HG03558 (cell line): ENCODE measurements at regions not wholly inside any gene's neighbourhood (a gene's known extent, or its start where the extent isn't known, plus 50 kb on each side); places are given as distances from the start of the nearest gene placed in this dataset.
"Not testable (repeated sequence)": the region's sequence is repeated elsewhere in the genome, so short reads cannot be mapped to it uniquely, and the experiment has no call there.

ENCODE experiments used
- ATAC-seq: cut with Tn5 transposase; IDR thresholded peaks from one replicate; pipeline ENCODE4 v1.9.1; 2021; ENCODE audit warnings: moderate number of reproducible peaks; ENCODE audit not compliant: unreplicated experiment; ENCODE audit errors: extremely low read depth

GRCh38 chr18:2223449-2223848, 347.9 kb downstream of the METTL4 start:
- ATAC-seq, result no peak

GRCh38 chr18:2223849-2224248, 347.5 kb downstream of the METTL4 start:
- no peak for ATAC-seq

GRCh38 chr18:2236232-2236631, 335.1 kb downstream of the METTL4 start:
- no peak for ATAC-seq

- no peak for ATAC-seq
Observed at GRCh38 chr18:2237706-2238105, 333.6 kb downstream of the METTL4 start.

- no peak for ATAC-seq
Observed at GRCh38 chr18:2240311-2240705, 331.0 kb downstream of the METTL4 start.

- no peak for ATAC-seq
Observed at GRCh38 chr18:2244641-2245040, 326.7 kb downstream of the METTL4 start.

GRCh38 chr18:2247101-2247500, 324.2 kb downstream of the METTL4 start:
- ATAC-seq, result not testable (repeated sequence)

GRCh38 chr18:2254977-2255376, 316.3 kb downstream of the METTL4 start:
- ATAC-seq, result no peak

GRCh38 chr18:2256577-2256976, 314.7 kb downstream of the METTL4 start:
- no peak for ATAC-seq

- no peak for ATAC-seq
Observed at GRCh38 chr18:2258954-2259353, 312.4 kb downstream of the METTL4 start.

GRCh38 chr18:2263303-2263890, 307.9 kb downstream of the METTL4 start:
- no peak for ATAC-seq

GRCh38 chr18:2274613-2275012, 296.7 kb downstream of the METTL4 start:
- ATAC-seq, result no peak

GRCh38 chr18:2281086-2281485, 290.2 kb downstream of the METTL4 start:
- ATAC-seq, result no peak

GRCh38 chr18:2281523-2282199, 289.6 kb downstream of the METTL4 start:
- ATAC-seq, result no peak

- ATAC-seq, result no peak
Observed at GRCh38 chr18:2293109-2293839, 278.0 kb downstream of the METTL4 start.

- ATAC-seq, result no peak
Observed at GRCh38 chr18:2301316-2301715, 270.0 kb downstream of the METTL4 start.

- ATAC-seq, result no peak
Observed at GRCh38 chr18:2302012-2302411, 269.3 kb downstream of the METTL4 start.

- no peak for ATAC-seq
Observed at GRCh38 chr18:2302628-2303516, 268.4 kb downstream of the METTL4 start.

- no peak for ATAC-seq
Observed at GRCh38 chr18:2303517-2304238, 267.6 kb downstream of the METTL4 start.
